ENCODE measurements at regions not wholly inside any gene's neighbourhood (a gene's known extent, or its start where the extent isn't known, plus 50 kb on each side); places are given as distances from the start of the nearest gene placed in this dataset.

- TF ChIP-seq, protein P1, sequence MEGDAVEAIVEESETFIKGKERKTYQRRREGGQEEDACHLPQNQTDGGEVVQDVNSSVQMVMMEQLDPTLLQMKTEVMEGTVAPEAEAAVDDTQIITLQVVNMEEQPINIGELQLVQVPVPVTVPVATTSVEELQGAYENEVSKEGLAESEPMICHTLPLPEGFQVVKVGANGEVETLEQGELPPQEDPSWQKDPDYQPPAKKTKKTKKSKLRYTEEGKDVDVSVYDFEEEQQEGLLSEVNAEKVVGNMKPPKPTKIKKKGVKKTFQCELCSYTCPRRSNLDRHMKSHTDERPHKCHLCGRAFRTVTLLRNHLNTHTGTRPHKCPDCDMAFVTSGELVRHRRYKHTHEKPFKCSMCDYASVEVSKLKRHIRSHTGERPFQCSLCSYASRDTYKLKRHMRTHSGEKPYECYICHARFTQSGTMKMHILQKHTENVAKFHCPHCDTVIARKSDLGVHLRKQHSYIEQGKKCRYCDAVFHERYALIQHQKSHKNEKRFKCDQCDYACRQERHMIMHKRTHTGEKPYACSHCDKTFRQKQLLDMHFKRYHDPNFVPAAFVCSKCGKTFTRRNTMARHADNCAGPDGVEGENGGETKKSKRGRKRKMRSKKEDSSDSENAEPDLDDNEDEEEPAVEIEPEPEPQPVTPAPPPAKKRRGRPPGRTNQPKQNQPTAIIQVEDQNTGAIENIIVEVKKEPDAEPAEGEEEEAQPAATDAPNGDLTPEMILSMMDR (conservative IDR thresholded peaks at IDR 0.05; ENCODE audit: low read depth, low read length) = no peak
- TF ChIP-seq EZH2 (IDR thresholded peaks at IDR 0.05; ENCODE audit: borderline replicate concordance, low read depth, low read length, poor library complexity, severe bottlenecking) = no peak
- no peaks in the 10 kb centered on the region for H3K27me3 ChIP-seq (replicated peaks; ENCODE audit: insufficient read depth, low read depth, low read length, poor library complexity)
- peaks cover 2% of the 10 kb centered on the region for H3K9me3 ChIP-seq (ENCODE audit: low read depth, low read length, poor library complexity, severe bottlenecking)
- CTCF ChIA-PET = no interaction called here
- POLR2A ChIA-PET (ENCODE audit: low non-redundant PET) = no interaction called here
- no TSS peak for BruUV-seq (replicated peaks)
- DNase-seq (ENCODE audit: low spot score) = no peak
- intact Hi-C loops (cut with micrococcal nuclease; ENCODE audit: unreplicated experiment) = no loop called here
- no peak overlapping the region for H3K27ac ChIP-seq (ENCODE audit: low read depth, low read length, poor library complexity, severe bottlenecking)
- no peaks in the 10 kb centered on the region for H3K36me3 ChIP-seq (ENCODE audit: insufficient read depth, low read length, poor library complexity, severe bottlenecking)
- no peaks in the 10 kb centered on the region for H3K4me1 ChIP-seq (ENCODE audit: insufficient read depth, low read length, poor library complexity, severe bottlenecking)
- H3K4me3 ChIP-seq (ENCODE audit: low read depth, low read length, poor library complexity, severe bottlenecking) = no peak overlapping the region
These were observed 1004.3 kb downstream of the SLITRK5 start for GRCh38 chr13:88675347-88675996.

DNA sequence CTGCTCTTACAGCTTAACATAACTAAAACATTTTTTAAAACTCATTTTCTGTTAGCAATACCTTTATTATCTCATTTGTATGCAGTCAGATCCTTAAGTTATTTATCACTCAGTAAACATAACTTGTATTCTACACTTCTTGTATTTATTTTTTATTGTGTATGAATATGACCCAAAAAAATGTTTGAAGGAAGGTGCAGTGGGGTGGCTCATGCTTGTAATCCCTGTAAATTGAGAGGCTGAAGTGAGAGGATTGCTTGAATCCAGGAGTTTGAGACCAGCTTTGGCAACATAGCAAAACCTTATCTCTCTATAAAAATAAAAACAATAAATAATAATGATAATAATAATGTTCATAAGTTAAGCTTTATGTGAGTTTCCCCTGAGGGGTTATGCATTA is 1004.8 kb downstream of the SLITRK5 start:
- BruUV-seq (replicated peaks) = no TSS peak
- no peak for DNase-seq (ENCODE audit: low spot score)

GRCh38 chr13:88685459-88685858 is 1014.3 kb downstream of the SLITRK5 start:
- CTCF ChIA-PET = no interaction called here
- no peak overlapping the region for H3K4me3 ChIP-seq (ENCODE audit: low read depth, low read length, poor library complexity, severe bottlenecking)
- no peak for DNase-seq (ENCODE audit: low spot score)
- BruUV-seq (replicated peaks) = no TSS peak
- TF ChIP-seq EZH2 (IDR thresholded peaks at IDR 0.05; ENCODE audit: borderline replicate concordance, low read depth, low read length, poor library complexity, severe bottlenecking) = no peak
- TF ChIP-seq, protein P1 (conservative IDR thresholded peaks at IDR 0.05; ENCODE audit: low read depth, low read length) = no peak
- no peaks in the 10 kb centered on the region for H3K36me3 ChIP-seq (ENCODE audit: insufficient read depth, low read length, poor library complexity, severe bottlenecking)
- H3K9me3 ChIP-seq (ENCODE audit: low read depth, low read length, poor library complexity, severe bottlenecking) = no peaks in the 10 kb centered on the region
- POLR2A ChIA-PET (ENCODE audit: low non-redundant PET) = no interaction called here
- H3K27me3 ChIP-seq (replicated peaks; ENCODE audit: insufficient read depth, low read depth, low read length, poor library complexity) = no peaks in the 10 kb centered on the region
- no peaks in the 10 kb centered on the region for H3K4me1 ChIP-seq (ENCODE audit: insufficient read depth, low read length, poor library complexity, severe bottlenecking)
- intact Hi-C loops (cut with micrococcal nuclease; ENCODE audit: unreplicated experiment) = no loop called here
- no peak overlapping the region for H3K27ac ChIP-seq (ENCODE audit: low read depth, low read length, poor library complexity, severe bottlenecking)

More for the DNA sequence above, 1004.8 kb downstream of the SLITRK5 start:
- Histone ChIP-seq H3K4me3 (ENCODE audit: low read depth, low read length, poor library complexity, severe bottlenecking) (no peak overlapping the region), H3K27me3 (replicated peaks; ENCODE audit: insufficient read depth, low read depth, low read length, poor library complexity) (no peaks in the 10 kb centered on the region), H3K4me1 (ENCODE audit: insufficient read depth, low read length, poor library complexity, severe bottlenecking) (no peaks in the 10 kb centered on the region), H3K9me3 (ENCODE audit: low read depth, low read length, poor library complexity, severe bottlenecking) (no peaks in the 10 kb centered on the region), H3K36me3 (ENCODE audit: insufficient read depth, low read length, poor library complexity, severe bottlenecking) (no peaks in the 10 kb centered on the region), H3K27ac (ENCODE audit: low read depth, low read length, poor library complexity, severe bottlenecking) (no peak overlapping the region)
- TF ChIP-seq, protein P1 (conservative IDR thresholded peaks at IDR 0.05; ENCODE audit: low read depth, low read length) = no peak
- TF ChIP-seq EZH2 (IDR thresholded peaks at IDR 0.05; ENCODE audit: borderline replicate concordance, low read depth, low read length, poor library complexity, severe bottlenecking) = no peak
- intact Hi-C loops (cut with micrococcal nuclease; ENCODE audit: unreplicated experiment) = no loop called here
- ChIA-PET CTCF (no interaction called here), POLR2A (ENCODE audit: low non-redundant PET) (no interaction called here)

Data from A673 (cell line).